Osteoblast (primary cell): ENCODE measurements at regions not wholly inside any gene's neighbourhood (a gene's known extent, or its start where the extent isn't known, plus 50 kb on each side); places are given as distances from the start of the nearest gene placed in this dataset.

Source experiments
- DNase-seq: peaks from one replicate; pipeline ENCODE4 v3.0.0; 2011; ENCODE audit warnings: low spot score, mixed read lengths; ENCODE audit not compliant: insufficient read length; ENCODE audit errors: missing footprints
- H2AFZ ChIP-seq: 2 replicates; pipeline ENCODE4 v1.6.0; 2011; ENCODE audit warnings: mild to moderate bottlenecking, low read length
- H3K27ac ChIP-seq: 2 replicates; pipeline ENCODE4 v1.5.1; 2011; ENCODE audit warnings: mild to moderate bottlenecking, low read depth, low read length, moderate library complexity
- H3K27me3 ChIP-seq: 2 replicates; pipeline ENCODE4 v1.6.0; 2012; ENCODE audit warnings: mild to moderate bottlenecking, control low read depth, inconsistent platforms, low read length, moderate library complexity; ENCODE audit not compliant: insufficient read depth
- H3K36me3 ChIP-seq: 2 replicates; pipeline ENCODE4 v1.5.1; 2011; ENCODE audit warnings: mild to moderate bottlenecking, low read length, control low read depth, moderate library complexity; ENCODE audit not compliant: insufficient read depth
- H3K4me1 ChIP-seq: 2 replicates; pipeline ENCODE4 v1.5.1; 2011; ENCODE audit warnings: mild to moderate bottlenecking, low read length, control low read depth, moderate library complexity; ENCODE audit not compliant: insufficient read depth
- H3K4me2 ChIP-seq: 2 replicates; pipeline ENCODE4 v1.6.0; 2011; ENCODE audit warnings: mild to moderate bottlenecking, low read length; ENCODE audit not compliant: insufficient read depth
- H3K4me3 ChIP-seq: fragments of 200-600 bp; sonication (generic); 3 replicates; pipeline ENCODE4 v1.5.1; 2012; ENCODE audit warnings: mild to moderate bottlenecking, low read length, inconsistent platforms; ENCODE audit not compliant: insufficient read depth
- H3K79me2 ChIP-seq: 2 replicates; pipeline ENCODE4 v1.6.0; 2012; ENCODE audit warnings: mild to moderate bottlenecking, low read length, control low read depth, inconsistent platforms; ENCODE audit not compliant: insufficient read depth
- H3K9me3 ChIP-seq: 2 replicates; pipeline ENCODE4 v1.5.1; 2011; ENCODE audit warnings: low read depth, low read length, control low read depth
- H4K20me1 ChIP-seq: 2 replicates; pipeline ENCODE4 v1.6.0; 2012; ENCODE audit warnings: mild to moderate bottlenecking, low read length, control low read depth; ENCODE audit not compliant: insufficient read depth
- CTCF ChIP-seq: IDR thresholded peaks from 2 replicates; pipeline ENCODE4 v1.5.1; 2011; ENCODE audit warnings: mild to moderate bottlenecking, low read depth, low read length, moderate library complexity; ENCODE audit errors: extremely low read depth

GRCh38 chr1:68954841-68955240, 458.0 kb upstream of the DEPDC1 start:
- H2AFZ ChIP-seq: no peak overlapping the region
- no peak overlapping the region for H3K4me3 ChIP-seq
- peak; percentile 34 for DNase-seq
- H3K27ac ChIP-seq: no peak overlapping the region
- H3K9me3 ChIP-seq: no peaks in the 10 kb centered on the region
- no peak overlapping the region for H3K4me2 ChIP-seq
- no peaks in the 10 kb centered on the region for H4K20me1 ChIP-seq
- no peaks in the 10 kb centered on the region for H3K4me1 ChIP-seq
- no peak for TF ChIP-seq CTCF
- no peaks in the 10 kb centered on the region for H3K27me3 ChIP-seq
- H3K36me3 ChIP-seq: no peaks in the 10 kb centered on the region
- no peaks in the 10 kb centered on the region for H3K79me2 ChIP-seq

GRCh38 chr1:68955424-68955823, 458.5 kb upstream of the DEPDC1 start:
- H3K4me1 ChIP-seq: no peaks in the 10 kb centered on the region
- H3K36me3 ChIP-seq: no peaks in the 10 kb centered on the region
- H3K79me2 ChIP-seq: no peaks in the 10 kb centered on the region
- no peak overlapping the region for H2AFZ ChIP-seq
- no peaks in the 10 kb centered on the region for H3K9me3 ChIP-seq
- no peaks in the 10 kb centered on the region for H4K20me1 ChIP-seq
- H3K4me3 ChIP-seq: no peak overlapping the region
- no peak for TF ChIP-seq CTCF
- no peak overlapping the region for H3K27ac ChIP-seq
- no peak overlapping the region for H3K4me2 ChIP-seq
- DNase-seq: no peak
- no peaks in the 10 kb centered on the region for H3K27me3 ChIP-seq

- Histone ChIP-seq H3K4me2 (no peak overlapping the region), H3K27me3 (no peaks in the 10 kb centered on the region), H3K27ac (no peak overlapping the region), H3K9me3 (no peaks in the 10 kb centered on the region), H3K79me2 (no peaks in the 10 kb centered on the region), H3K36me3 (no peaks in the 10 kb centered on the region), H3K4me3 (no peak overlapping the region), H3K4me1 (no peaks in the 10 kb centered on the region), H4K20me1 (no peaks in the 10 kb centered on the region), H2AFZ (no peak overlapping the region)
- no peak for DNase-seq
- no peak for TF ChIP-seq CTCF
Measured at GRCh38 chr1:68958958-68959357, 462.1 kb upstream of the DEPDC1 start.

GRCh38 chr1:68959461-68960030, 462.7 kb upstream of the DEPDC1 start:
- no peak overlapping the region for H2AFZ ChIP-seq
- no peaks in the 10 kb centered on the region for H3K79me2 ChIP-seq
- H3K27ac ChIP-seq: no peak overlapping the region
- DNase-seq: no peak
- H3K4me2 ChIP-seq: no peak overlapping the region
- H3K4me1 ChIP-seq: no peaks in the 10 kb centered on the region
- H3K36me3 ChIP-seq: no peaks in the 10 kb centered on the region
- no peak for TF ChIP-seq CTCF
- no peaks in the 10 kb centered on the region for H3K9me3 ChIP-seq
- H3K4me3 ChIP-seq: no peak overlapping the region
- H4K20me1 ChIP-seq: no peaks in the 10 kb centered on the region
- H3K27me3 ChIP-seq: no peaks in the 10 kb centered on the region
